ENCODE measurements at regions not wholly inside any gene's neighbourhood (a gene's known extent, or its start where the extent isn't known, plus 50 kb on each side); places are given as distances from the start of the nearest gene placed in this dataset.

DNA sequence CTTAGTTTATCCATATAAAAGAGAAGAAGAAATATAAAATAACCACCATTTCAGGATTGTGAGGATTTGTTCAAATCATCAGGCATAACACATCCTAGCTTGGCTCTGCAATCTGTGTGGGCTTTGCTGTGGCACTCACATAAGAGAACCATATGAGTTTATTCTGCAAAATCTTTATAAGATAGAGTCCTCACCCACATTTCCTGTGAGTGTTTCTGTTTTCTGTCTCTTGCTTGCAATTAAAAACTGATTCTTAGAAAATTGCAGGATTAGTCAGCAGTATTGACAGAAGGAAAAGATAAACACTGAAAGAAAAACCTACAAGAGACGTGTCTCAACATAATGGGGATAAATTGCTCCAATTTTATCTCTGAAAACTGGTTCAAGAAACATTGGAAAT is 258.5 kb downstream of the RND3 start:
- ChIA-PET CTCF (ENCODE audit: low intra/inter-chr PET ratio) (no interaction called here), POLR2A (no interaction called here)
- no peaks in the 10 kb centered on the region for H3K9me3 ChIP-seq (replicated peaks; ENCODE audit: control insufficient read depth, insufficient read depth, low read depth, low read length)
- no peaks in the 10 kb centered on the region for H3K4me1 ChIP-seq (replicated peaks in 1 of 2; ENCODE audit: control insufficient read depth in 2 of 2, insufficient read depth in 2 of 2, low read length in 2 of 2)
- no peaks in the 10 kb centered on the region for H3K36me3 ChIP-seq (ENCODE audit: control insufficient read depth, insufficient read depth, low read length)
- DNase-seq (ENCODE audit: extremely low read depth in 1 of 4, low spot score in 3 of 4) (no peak), FAIRE-seq (no peak), ATAC-seq (no peak)
- no peaks in the 10 kb centered on the region for H3K27me3 ChIP-seq (ENCODE audit: control insufficient read depth in 2 of 2, insufficient read depth in 2 of 2, low read length in 2 of 2)
- WGBS (ENCODE audit: insufficient coverage, low coverage, missing lambda C conversion rate), result 0% methylated on average over 1 of the region's 1 CpG
- intact Hi-C loops (cut with micrococcal nuclease), result no loop called here
- in situ Hi-C loops (cut with MboI), result no loop called here
- no peak overlapping the region for H3K4me2 ChIP-seq (ENCODE audit: insufficient read depth, low read length)
- H3K9me1 ChIP-seq (ENCODE audit: control insufficient read depth, insufficient read depth, low read length), result no peaks in the 10 kb centered on the region
- no peak overlapping the region for H3K4me3 ChIP-seq
- H3K79me2 ChIP-seq (ENCODE audit: control insufficient read depth, insufficient read depth, low read length), result no peaks in the 10 kb centered on the region
- no peak overlapping the region for H2AFZ ChIP-seq (ENCODE audit: low read depth, low read length)
- no peak overlapping the region for H3K9ac ChIP-seq (ENCODE audit: insufficient read depth in 1 of 2, low read depth in 2 of 2, low read length in 2 of 2)
- no peaks in the 10 kb centered on the region for H4K20me1 ChIP-seq (replicated peaks; ENCODE audit: control insufficient read depth, insufficient read depth, low read length)
- no TSS peak for BruUV-seq (replicated peaks)
- no peak overlapping the region for H3K27ac ChIP-seq (ENCODE audit: extremely low read depth, low read depth, low read length)
- TF ChIP-seq, protein P1, sequence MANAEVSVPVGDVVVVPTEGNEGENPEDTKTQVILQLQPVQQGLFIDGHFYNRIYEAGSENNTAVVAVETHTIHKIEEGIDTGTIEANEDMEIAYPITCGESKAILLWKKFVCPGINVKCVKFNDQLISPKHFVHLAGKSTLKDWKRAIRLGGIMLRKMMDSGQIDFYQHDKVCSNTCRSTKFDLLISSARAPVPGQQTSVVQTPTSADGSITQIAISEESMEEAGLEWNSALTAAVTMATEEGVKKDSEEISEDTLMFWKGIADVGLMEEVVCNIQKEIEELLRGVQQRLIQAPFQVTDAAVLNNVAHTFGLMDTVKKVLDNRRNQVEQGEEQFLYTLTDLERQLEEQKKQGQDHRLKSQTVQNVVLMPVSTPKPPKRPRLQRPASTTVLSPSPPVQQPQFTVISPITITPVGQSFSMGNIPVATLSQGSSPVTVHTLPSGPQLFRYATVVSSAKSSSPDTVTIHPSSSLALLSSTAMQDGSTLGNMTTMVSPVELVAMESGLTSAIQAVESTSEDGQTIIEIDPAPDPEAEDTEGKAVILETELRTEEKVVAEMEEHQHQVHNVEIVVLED (CRISPR knock-in tag; IDR thresholded peaks at IDR 0.05), result no peak
- TF ChIP-seq PHB2 (IDR thresholded peaks at IDR 0.05; ENCODE audit: low read depth), result no peak
- TF ChIP-seq NFE2 (IDR thresholded peaks at IDR 0.05; ENCODE audit: low read depth), result no peak
- no peak for TF ChIP-seq KDM5B (IDR thresholded peaks at IDR 0.05; ENCODE audit: insufficient replicate concordance, low read depth, low read length)
- no peak for TF ChIP-seq RBM34 (IDR thresholded peaks at IDR 0.05; ENCODE audit: borderline replicate concordance, insufficient read depth, low read length)
- TF ChIP-seq ZNF354B (CRISPR knock-in tag; IDR thresholded peaks at IDR 0.05), result no peak
- TF ChIP-seq, protein P2, sequence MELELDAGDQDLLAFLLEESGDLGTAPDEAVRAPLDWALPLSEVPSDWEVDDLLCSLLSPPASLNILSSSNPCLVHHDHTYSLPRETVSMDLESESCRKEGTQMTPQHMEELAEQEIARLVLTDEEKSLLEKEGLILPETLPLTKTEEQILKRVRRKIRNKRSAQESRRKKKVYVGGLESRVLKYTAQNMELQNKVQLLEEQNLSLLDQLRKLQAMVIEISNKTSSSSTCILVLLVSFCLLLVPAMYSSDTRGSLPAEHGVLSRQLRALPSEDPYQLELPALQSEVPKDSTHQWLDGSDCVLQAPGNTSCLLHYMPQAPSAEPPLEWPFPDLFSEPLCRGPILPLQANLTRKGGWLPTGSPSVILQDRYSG (tag; conservative IDR thresholded peaks at IDR 0.05; ENCODE audit: low read depth), result no peak
- TF ChIP-seq RBM17 (IDR thresholded peaks at IDR 0.05; ENCODE audit: borderline replicate concordance, low read depth, low read length), result no peak
- TF ChIP-seq, protein P3, sequence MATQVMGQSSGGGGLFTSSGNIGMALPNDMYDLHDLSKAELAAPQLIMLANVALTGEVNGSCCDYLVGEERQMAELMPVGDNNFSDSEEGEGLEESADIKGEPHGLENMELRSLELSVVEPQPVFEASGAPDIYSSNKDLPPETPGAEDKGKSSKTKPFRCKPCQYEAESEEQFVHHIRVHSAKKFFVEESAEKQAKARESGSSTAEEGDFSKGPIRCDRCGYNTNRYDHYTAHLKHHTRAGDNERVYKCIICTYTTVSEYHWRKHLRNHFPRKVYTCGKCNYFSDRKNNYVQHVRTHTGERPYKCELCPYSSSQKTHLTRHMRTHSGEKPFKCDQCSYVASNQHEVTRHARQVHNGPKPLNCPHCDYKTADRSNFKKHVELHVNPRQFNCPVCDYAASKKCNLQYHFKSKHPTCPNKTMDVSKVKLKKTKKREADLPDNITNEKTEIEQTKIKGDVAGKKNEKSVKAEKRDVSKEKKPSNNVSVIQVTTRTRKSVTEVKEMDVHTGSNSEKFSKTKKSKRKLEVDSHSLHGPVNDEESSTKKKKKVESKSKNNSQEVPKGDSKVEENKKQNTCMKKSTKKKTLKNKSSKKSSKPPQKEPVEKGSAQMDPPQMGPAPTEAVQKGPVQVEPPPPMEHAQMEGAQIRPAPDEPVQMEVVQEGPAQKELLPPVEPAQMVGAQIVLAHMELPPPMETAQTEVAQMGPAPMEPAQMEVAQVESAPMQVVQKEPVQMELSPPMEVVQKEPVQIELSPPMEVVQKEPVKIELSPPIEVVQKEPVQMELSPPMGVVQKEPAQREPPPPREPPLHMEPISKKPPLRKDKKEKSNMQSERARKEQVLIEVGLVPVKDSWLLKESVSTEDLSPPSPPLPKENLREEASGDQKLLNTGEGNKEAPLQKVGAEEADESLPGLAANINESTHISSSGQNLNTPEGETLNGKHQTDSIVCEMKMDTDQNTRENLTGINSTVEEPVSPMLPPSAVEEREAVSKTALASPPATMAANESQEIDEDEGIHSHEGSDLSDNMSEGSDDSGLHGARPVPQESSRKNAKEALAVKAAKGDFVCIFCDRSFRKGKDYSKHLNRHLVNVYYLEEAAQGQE (IDR thresholded peaks at IDR 0.05; ENCODE audit: borderline replicate concordance), result no peak
- TF ChIP-seq, protein P3 (CRISPR knock-in tag; IDR thresholded peaks at IDR 0.05; ENCODE audit: low read depth), result no peak
- TF ChIP-seq ZFPM2 (CRISPR knock-in tag; IDR thresholded peaks at IDR 0.05), result no peak
- TF ChIP-seq ZNF584 (CRISPR knock-in tag; IDR thresholded peaks at IDR 0.05; ENCODE audit: low read depth), result no peak
- TF ChIP-seq ZC3H8 (IDR thresholded peaks at IDR 0.05), result no peak
- no peak for TF ChIP-seq BCOR (IDR thresholded peaks at IDR 0.05)
- no peak for TF ChIP-seq PHTF2 (CRISPR knock-in tag; IDR thresholded peaks at IDR 0.05)

Data from K562 (cell line).